HUES64 (cell line): ENCODE measurements at regions not wholly inside any gene's neighbourhood (a gene's known extent, or its start where the extent isn't known, plus 50 kb on each side); places are given as distances from the start of the nearest gene placed in this dataset.

Experiments
- H3K27ac ChIP-seq: 2 replicates; pipeline ENCODE4 v1.7.0; 2013; ENCODE audit warnings: low read depth, low read length, inconsistent platforms
- H3K27me3 ChIP-seq: 2 replicates; pipeline ENCODE4 v1.6.1; 2013; ENCODE audit warnings: mild to moderate bottlenecking, low read length; ENCODE audit not compliant: insufficient read depth
- H3K36me3 ChIP-seq: 2 replicates; pipeline ENCODE4 v1.6.1; 2013; ENCODE audit warnings: mild to moderate bottlenecking, low read length; ENCODE audit not compliant: insufficient read depth
- H3K4me1 ChIP-seq: 2 replicates; pipeline ENCODE4 v1.6.1; 2013; ENCODE audit warnings: mild to moderate bottlenecking, low read length, moderate library complexity; ENCODE audit not compliant: insufficient read depth
- H3K4me3 ChIP-seq: 2 replicates; pipeline ENCODE4 v1.5.1; 2013; ENCODE audit warnings: mild to moderate bottlenecking, low read length, moderate library complexity
- H3K9ac ChIP-seq: 2 replicates; pipeline ENCODE4 v1.6.1; 2013; ENCODE audit warnings: mild to moderate bottlenecking, low read depth, low read length
- H3K9me3 ChIP-seq: 2 replicates; pipeline ENCODE4 v1.6.1; 2013; ENCODE audit warnings: low read depth, low read length; ENCODE audit not compliant: insufficient read depth
- WGBS: fragments of 150-250, 120-280 bp; methylation state at CpG from one replicate; pipeline ENCODE4 v1.1.7; 2013; ENCODE audit warnings: missing lambda C conversion rate; 5-methylcytosine and 5-hydroxymethylcytosine counted together

DNA sequence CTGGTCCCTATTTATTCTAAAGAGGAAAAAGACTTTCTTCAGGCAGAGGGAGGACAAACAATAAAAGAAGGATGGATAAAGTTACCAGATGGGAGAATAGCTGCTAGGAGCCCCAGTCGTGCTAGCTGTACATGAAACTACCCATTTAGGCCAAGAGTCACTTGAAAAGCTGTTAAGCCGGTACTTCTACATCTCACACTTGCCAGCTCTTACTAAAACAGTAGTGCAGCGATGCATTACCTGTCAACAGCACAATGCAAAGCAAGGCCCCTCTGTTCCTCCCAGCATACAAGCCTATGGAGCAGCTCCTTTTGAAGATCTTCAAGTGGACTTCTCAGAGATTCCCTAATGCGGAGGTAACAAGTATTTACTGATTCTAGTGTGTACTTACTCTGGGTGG, 1138.8 kb downstream of the ARAP2 start:
- no peaks in the 10 kb centered on the region for H3K27me3 ChIP-seq
- no peaks in the 10 kb centered on the region for H3K36me3 ChIP-seq
- H3K4me1 ChIP-seq, result no peaks in the 10 kb centered on the region
- H3K4me3 ChIP-seq, result no peak overlapping the region
- H3K9me3 ChIP-seq, result no peaks in the 10 kb centered on the region
- H3K9ac ChIP-seq, result no peak overlapping the region
- 94% methylated on average over 4 of the region's 4 CpGs for whole genome bisulfite sequencing
- H3K27ac ChIP-seq, result no peak overlapping the region

DNA sequence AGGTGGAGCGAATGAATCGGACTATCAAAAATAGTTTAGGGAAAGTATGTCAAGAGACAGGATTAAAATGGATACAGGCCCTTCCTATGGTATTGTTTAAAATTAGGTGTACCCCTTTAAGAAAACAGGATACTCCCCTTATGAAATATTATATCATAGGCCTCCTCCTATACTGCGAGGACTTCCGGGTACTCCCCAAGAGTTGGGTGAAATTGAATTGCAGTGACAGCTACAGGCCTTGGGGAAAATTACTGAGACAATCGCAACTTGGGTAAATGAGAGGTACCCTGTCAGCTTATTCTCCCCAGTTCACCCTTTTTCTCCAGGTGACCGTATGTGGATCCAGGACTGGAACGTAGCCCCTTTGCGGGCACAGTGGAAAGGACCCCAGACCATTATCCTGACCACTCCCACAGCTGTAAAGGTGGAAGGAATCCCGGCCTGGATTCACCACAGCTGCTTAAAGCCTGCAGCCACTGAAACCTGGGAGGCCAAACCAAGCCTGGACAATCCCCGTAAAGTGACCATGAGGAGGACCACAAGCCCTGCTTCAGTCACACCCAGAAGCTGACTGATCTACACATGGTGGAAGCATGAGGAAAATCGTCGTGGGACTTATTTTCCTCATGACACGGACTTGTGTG, 1138.1 kb downstream of the ARAP2 start:
- Histone ChIP-seq H3K9me3 (no peaks in the 10 kb centered on the region), H3K36me3 (no peaks in the 10 kb centered on the region), H3K27ac (no peak overlapping the region), H3K9ac (no peak overlapping the region), H3K4me1 (no peaks in the 10 kb centered on the region), H3K27me3 (no peaks in the 10 kb centered on the region), H3K4me3 (no peak overlapping the region)
- WGBS, result 97% methylated on average over 13 of the region's 13 CpGs

DNA sequence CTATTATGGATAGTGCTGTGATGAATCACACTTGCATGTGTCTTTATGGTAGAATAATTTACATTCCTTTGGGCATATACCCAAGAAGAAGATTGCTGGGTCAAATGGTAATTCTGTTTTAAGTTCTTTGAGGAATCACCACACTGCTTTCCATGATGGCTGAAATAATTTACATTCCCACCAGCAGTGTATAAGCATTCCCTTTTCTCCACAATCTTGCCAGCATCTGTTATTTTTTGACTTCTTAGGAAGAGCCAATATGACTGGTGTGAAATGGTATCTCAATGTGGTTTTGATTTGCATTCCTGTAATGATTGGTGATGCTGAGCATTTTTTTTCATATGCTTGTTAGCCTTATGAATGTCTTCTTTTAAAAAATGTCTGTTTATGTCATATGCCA, 1120.2 kb downstream of the ARAP2 start:
- no peak overlapping the region for H3K4me3 ChIP-seq
- no peak overlapping the region for H3K27ac ChIP-seq
- H3K27me3 ChIP-seq, result no peaks in the 10 kb centered on the region
- no peaks in the 10 kb centered on the region for H3K4me1 ChIP-seq
- H3K9me3 ChIP-seq, result no peaks in the 10 kb centered on the region
- no peak overlapping the region for H3K9ac ChIP-seq
- H3K36me3 ChIP-seq, result no peaks in the 10 kb centered on the region

DNA sequence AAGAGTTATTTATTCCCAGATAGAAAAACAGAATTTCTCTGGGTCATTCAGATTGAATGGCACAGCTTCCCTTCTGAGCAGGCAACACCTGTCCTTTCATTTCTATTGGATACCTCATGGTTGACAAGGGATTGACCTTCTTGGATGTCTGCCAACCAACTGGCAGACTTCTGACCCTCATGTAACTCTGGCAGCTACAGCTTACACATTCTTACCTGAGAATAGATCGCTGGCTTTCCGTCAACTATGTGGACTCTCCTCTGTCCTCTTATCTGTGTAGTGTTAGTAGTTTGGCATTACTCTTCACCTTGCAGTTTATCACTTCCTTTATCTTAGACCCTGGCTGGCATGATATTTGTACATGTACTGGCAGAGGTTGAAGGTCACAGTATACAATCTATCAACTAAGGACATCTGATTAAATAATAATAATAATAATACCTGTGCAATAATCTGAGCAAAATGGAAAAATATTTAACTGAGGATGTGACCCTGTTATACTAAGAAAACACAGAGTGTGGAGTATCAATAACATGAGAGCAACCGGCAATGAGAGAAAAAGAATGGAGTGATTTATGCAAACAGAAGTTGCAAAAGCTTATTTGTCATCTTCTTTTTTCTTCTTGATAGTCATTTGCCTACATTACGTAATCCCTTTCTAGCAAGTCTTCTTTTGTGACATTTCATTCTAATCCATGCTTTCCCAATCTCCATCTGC, 1118.2 kb downstream of the ARAP2 start:
- no peak overlapping the region for H3K4me3 ChIP-seq
- no peaks in the 10 kb centered on the region for H3K27me3 ChIP-seq
- H3K9me3 ChIP-seq, result no peaks in the 10 kb centered on the region
- no peaks in the 10 kb centered on the region for H3K4me1 ChIP-seq
- H3K36me3 ChIP-seq, result no peaks in the 10 kb centered on the region
- no peak overlapping the region for H3K27ac ChIP-seq
- 93% methylated on average over 4 of the region's 4 CpGs for WGBS
- no peak overlapping the region for H3K9ac ChIP-seq

DNA sequence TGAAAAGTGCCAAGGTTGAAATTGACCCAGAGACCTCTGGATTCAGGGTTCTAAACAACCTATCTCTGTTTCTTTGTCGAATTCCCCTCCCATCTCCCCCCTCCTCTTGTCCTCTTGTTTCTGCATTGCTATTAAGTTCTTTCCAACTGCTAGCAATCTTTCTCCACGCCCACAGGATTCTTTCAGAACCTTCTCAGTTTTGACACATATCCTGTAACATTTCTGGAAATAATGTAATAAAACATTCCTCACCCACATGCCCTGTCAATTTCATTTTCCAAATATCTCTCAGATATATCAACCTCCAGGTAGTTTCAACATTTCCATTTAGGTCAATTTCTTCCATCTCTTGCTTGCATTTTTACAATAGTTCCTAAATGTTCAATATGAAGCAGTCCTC, 1105.9 kb downstream of the ARAP2 start:
- Histone ChIP-seq H3K27ac (no peak overlapping the region), H3K9me3 (peaks cover 29% of the 10 kb centered on the region), H3K9ac (no peak overlapping the region), H3K36me3 (no peaks in the 10 kb centered on the region), H3K4me1 (no peaks in the 10 kb centered on the region), H3K4me3 (no peak overlapping the region), H3K27me3 (no peaks in the 10 kb centered on the region)
- 95% methylated on average over 2 of the region's 2 CpGs for WGBS

DNA sequence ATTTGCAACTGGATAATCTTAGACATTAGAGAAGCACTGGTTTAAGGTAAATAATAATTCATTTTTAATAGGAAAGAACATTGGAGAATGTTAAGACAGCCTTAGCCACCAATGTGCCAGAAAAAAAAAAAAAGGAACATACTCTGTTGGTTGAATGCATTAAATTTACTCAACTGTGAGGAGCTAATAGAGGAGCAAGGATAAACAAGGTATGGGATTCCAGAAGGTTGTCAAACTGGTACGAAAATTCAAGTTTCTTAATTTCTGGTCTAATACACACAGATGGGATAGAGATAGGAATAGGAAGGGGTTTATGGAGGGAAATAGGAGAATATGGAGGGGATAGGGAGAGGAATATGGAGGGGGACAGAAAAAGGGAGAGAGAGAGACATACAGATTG, 1096.6 kb downstream of the ARAP2 start:
- H3K36me3 ChIP-seq, result no peaks in the 10 kb centered on the region
- no peak overlapping the region for H3K27ac ChIP-seq
- WGBS, result 93% methylated on average over 1 of the region's 1 CpG
- H3K4me3 ChIP-seq, result no peak overlapping the region
- H3K27me3 ChIP-seq, result no peaks in the 10 kb centered on the region
- H3K4me1 ChIP-seq, result no peaks in the 10 kb centered on the region
- no peak overlapping the region for H3K9ac ChIP-seq
- H3K9me3 ChIP-seq, result peaks cover 4% of the 10 kb centered on the region; the same call in 1 of the 2 replicates

DNA sequence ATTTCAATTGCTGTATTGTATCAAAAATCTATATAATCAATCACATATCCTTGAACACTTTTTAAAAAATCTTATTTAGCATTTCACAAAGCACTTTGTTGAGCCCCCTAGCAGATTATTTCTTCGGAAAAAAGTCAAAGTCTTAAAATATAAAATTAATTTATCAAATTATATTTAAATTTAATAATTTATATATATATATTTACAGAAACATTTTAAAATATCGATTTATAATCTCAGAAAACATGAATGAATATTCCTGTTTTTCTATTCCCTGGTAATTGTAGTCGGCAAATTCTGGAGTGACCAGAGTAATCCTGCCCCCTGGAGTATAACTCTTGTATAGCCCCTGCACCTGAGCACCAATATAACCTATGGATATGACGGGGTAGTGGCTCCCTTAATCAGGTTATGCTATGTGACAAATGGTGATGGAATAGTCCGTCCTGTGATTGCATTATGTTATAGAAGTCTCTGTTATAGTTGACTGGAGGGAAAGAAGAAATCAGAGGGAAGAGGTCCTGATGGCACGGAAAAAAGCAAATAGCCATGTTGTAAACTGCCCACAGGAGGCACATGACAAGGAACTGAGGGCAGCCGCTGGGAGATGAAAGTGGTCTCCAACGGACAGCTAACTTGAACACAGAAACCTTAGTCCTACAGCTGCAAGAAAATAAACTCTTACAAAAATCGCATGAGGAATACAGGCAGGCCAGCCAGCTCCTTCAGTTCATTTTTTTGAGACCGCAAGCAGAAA, 1092.3 kb downstream of the ARAP2 start:
- H3K9ac ChIP-seq, result no peak overlapping the region
- no peak overlapping the region for H3K4me3 ChIP-seq
- H3K4me1 ChIP-seq, result no peaks in the 10 kb centered on the region
- H3K27me3 ChIP-seq, result no peaks in the 10 kb centered on the region
- no peaks in the 10 kb centered on the region for H3K36me3 ChIP-seq
- 81% methylated on average over 8 of the region's 10 CpGs for WGBS
- no peak overlapping the region for H3K27ac ChIP-seq
- H3K9me3 ChIP-seq, result no peaks in the 10 kb centered on the region

DNA sequence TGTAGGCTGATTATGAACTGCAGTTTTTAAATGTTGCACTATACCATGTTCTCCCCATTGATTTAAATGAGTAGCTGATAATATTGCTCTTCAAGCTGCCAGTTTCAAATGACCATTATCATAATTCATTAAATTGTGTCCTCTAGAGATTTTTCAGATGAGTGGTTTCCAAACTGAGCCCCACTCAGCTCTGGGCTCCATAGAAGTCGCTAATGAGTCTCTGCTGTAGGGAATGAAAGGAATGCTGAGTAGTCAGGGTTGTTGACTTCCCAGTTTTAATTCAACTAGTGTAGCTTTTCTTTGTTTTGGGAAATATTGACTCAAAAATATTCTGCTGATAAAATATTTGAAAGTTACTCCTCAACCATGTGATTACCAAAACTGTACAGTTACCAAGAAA, 1081.1 kb downstream of the ARAP2 start:
- H3K4me3 ChIP-seq, result no peak overlapping the region
- peaks cover 8% of the 10 kb centered on the region for H3K4me1 ChIP-seq
- 59% methylated on average over 1 of the region's 1 CpG for WGBS
- H3K27me3 ChIP-seq, result no peaks in the 10 kb centered on the region
- H3K36me3 ChIP-seq, result no peaks in the 10 kb centered on the region
- no peak overlapping the region; the same call in 1 of the 2 replicates for H3K27ac ChIP-seq
- no peaks in the 10 kb centered on the region for H3K9me3 ChIP-seq
- no peak overlapping the region for H3K9ac ChIP-seq

DNA sequence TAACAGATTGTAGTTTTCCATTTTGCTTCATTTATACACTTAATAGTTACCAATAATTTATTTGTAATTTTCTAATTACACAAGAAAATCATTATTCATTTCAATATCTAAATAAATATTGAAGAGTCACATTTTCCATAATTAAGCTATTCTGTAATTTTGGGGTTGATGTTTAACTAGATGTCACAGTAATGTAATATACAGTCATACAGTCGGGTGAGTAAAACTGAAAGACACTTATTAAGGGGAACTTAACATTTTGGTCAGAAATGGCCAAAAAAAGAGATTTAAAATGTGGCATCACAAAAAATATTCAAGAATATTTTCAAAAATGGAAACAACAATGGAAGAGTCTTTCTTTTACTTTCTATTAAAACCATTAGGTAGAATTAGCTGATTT, 1080.3 kb downstream of the ARAP2 start:
- Histone ChIP-seq H3K4me3 (no peak overlapping the region), H3K36me3 (no peaks in the 10 kb centered on the region), H3K9ac (no peak overlapping the region), H3K9me3 (no peaks in the 10 kb centered on the region), H3K27me3 (no peaks in the 10 kb centered on the region), H3K27ac (no peak overlapping the region), H3K4me1 (peaks cover 8% of the 10 kb centered on the region)
- 100% methylated on average over 1 of the region's 1 CpG for WGBS

DNA sequence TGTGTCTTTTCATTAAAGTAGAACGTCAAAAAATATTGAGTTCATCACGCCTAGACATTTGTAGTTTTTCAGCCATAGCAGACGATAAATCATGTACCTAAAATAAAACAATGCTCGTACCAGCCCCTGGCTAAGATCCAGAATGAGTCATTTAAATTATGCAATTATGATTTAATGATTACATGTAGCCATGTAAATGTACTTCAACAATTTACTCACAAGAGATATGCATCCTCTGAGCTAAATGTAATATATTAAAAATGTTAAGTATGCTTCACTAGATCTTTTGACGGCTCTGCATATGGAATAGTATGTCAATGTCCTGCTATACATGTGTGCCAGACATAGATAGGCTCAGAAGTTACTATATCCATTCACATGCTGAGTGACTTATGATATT, 1077.8 kb downstream of the ARAP2 start:
- Histone ChIP-seq H3K4me1 (peaks cover 8% of the 10 kb centered on the region), H3K9ac (no peak overlapping the region), H3K36me3 (no peaks in the 10 kb centered on the region), H3K4me3 (no peak overlapping the region), H3K27me3 (no peaks in the 10 kb centered on the region), H3K27ac (no peak overlapping the region), H3K9me3 (no peaks in the 10 kb centered on the region)
- 75% methylated on average over 4 of the region's 5 CpGs for WGBS

DNA sequence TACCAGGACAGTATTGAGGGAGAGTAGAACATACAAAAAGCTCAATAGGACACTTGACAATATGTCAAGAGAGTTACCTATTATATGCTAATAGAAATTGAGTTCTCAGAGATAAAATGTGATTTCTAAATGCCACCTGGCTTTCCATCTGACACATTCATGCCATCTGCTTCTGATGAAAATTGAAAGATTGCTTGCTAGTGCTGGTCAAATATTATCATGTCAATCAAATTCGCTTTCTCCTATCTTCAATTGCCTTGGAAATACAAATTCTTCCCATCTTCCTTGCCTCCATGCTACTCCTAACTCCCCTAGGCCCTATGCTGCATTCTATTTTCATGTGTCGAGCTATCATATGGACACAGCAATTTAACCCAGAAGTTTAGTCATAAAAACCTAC, 1076.9 kb downstream of the ARAP2 start:
- H3K27ac ChIP-seq, result no peak overlapping the region

More for the DNA sequence above, 1076.9 kb downstream of the ARAP2 start:
- Histone ChIP-seq H3K36me3 (no peaks in the 10 kb centered on the region), H3K4me1 (peaks cover 8% of the 10 kb centered on the region), H3K4me3 (no peak overlapping the region), H3K27me3 (no peaks in the 10 kb centered on the region), H3K9me3 (no peaks in the 10 kb centered on the region), H3K9ac (no peak overlapping the region)
- 48% methylated on average over 2 of the region's 2 CpGs for WGBS
